SK-N-SH (cell line): ENCODE measurements at regions not wholly inside any gene's neighbourhood (a gene's known extent, or its start where the extent isn't known, plus 50 kb on each side); places are given as distances from the start of the nearest gene placed in this dataset.

Source experiments
- CTCF ChIP-seq: fragments of 200-600 bp; sonication (generic); IDR thresholded peaks from 2 replicates; pipeline ENCODE4 v1.6.1; 2017; ENCODE audit warnings: antibody characterized with exemption, mild to moderate bottlenecking, moderate library complexity
- ELF1 ChIP-seq: IDR thresholded peaks from 2 replicates; pipeline ENCODE4 v1.4.0; 2012
- EP300 ChIP-seq, 2 experiments: IDR thresholded peaks; 2 replicates each; pipeline versions ENCODE4 v1.4.0 to v1.6.1; 2012; ENCODE audit warnings: borderline replicate concordance in 1 of 2, low read depth in 1 of 2, low read length in 1 of 2
- EZH2phosphoT487 ChIP-seq: fragments of 200-600 bp; sonication (generic); IDR thresholded peaks from 2 replicates; pipeline ENCODE4 v1.6.1; 2017; ENCODE audit warnings: low read depth, mixed run types, mild to moderate bottlenecking, antibody characterized with exemption, moderate library complexity, borderline replicate concordance
- FOXM1 ChIP-seq: IDR thresholded peaks from 2 replicates; pipeline ENCODE4 v1.4.0; 2012; ENCODE audit warnings: low read depth, mild to moderate bottlenecking
- GABPA ChIP-seq: IDR thresholded peaks from 2 replicates; pipeline ENCODE4 v1.4.0; 2012; ENCODE audit warnings: low read depth, mild to moderate bottlenecking
- MAX ChIP-seq: IDR thresholded peaks from 2 replicates; pipeline ENCODE4 v1.4.0; 2012; ENCODE audit warnings: low read depth
- MXI1 ChIP-seq: IDR thresholded peaks from 2 replicates; pipeline ENCODE4 v1.6.1; 2012; ENCODE audit warnings: mild to moderate bottlenecking, low read depth, low read length, improper control_type of control experiment
- POLR2AphosphoS5 ChIP-seq: IDR thresholded peaks from 2 replicates; pipeline ENCODE4 v1.6.1; 2012; ENCODE audit warnings: low read depth, low read length
- RAD21 ChIP-seq: IDR thresholded peaks from 2 replicates; pipeline ENCODE4 v1.6.1; 2012; ENCODE audit warnings: mild to moderate bottlenecking, low read length
- RCOR1 ChIP-seq: fragments of 150-350 bp; IDR thresholded peaks from 2 replicates; pipeline ENCODE4 v1.6.1; 2017; ENCODE audit warnings: antibody characterized with exemption, low read length
- REST ChIP-seq: IDR thresholded peaks from 2 replicates; pipeline ENCODE4 v1.6.1; 2012; ENCODE audit warnings: mild to moderate bottlenecking, low read depth, low read length, moderate library complexity
- RXRA ChIP-seq: IDR thresholded peaks from 2 replicates; pipeline ENCODE4 v1.4.0; 2012; ENCODE audit warnings: low read depth, mild to moderate bottlenecking, borderline replicate concordance
- SIN3A ChIP-seq: IDR thresholded peaks from 2 replicates; pipeline ENCODE4 v1.6.1; 2012; ENCODE audit warnings: low read depth, mild to moderate bottlenecking, low read length, moderate library complexity, borderline replicate concordance

- no peak for TF ChIP-seq RAD21
- TF ChIP-seq GABPA: no peak
- no peak for TF ChIP-seq EP300 (IDR thresholded peaks at IDR 0.05; ENCODE audit: borderline replicate concordance in 1 of 2, low read depth in 1 of 2, low read length in 1 of 2)
- TF ChIP-seq CTCF: no peak
- TF ChIP-seq RXRA: no peak
- no peak for TF ChIP-seq SIN3A
- TF ChIP-seq EZH2phosphoT487: no peak
- no peak for TF ChIP-seq ELF1
- no peak for TF ChIP-seq MAX
- no peak for TF ChIP-seq POLR2AphosphoS5
- no peak for TF ChIP-seq REST
- no peak for TF ChIP-seq RCOR1
- no peak for TF ChIP-seq FOXM1
- no peak for TF ChIP-seq MXI1
These were observed 127.9 kb downstream of the SLITRK6 start for GRCh38 chr13:85671336-85671735.
